K562 (cell line): ENCODE measurements at regions not wholly inside any gene's neighbourhood (a gene's known extent, or its start where the extent isn't known, plus 50 kb on each side); places are given as distances from the start of the nearest gene placed in this dataset.

Source experiments
- ATAC-seq: fragments of 200-7000 bp; cut with Tn5 transposase; 3 replicates; pipeline ENCODE4 v1.9.1; 2020; ENCODE audit warnings: moderate library complexity
- BruUV-seq: library from RNA; stranded (reverse); fragments of 400-500 nt; replicated peaks from 2 replicates; lab custom pipeline; 2021; lab: Mats Ljungman, UMichigan
- CTCF ChIA-PET: fragments of 300-600 bp; formaldehyde crosslinking; extraction: SDS; loops from one replicate; lab custom pipeline; 2021; ENCODE audit warnings: low intra/inter-chr PET ratio; lab: Yijun Ruan, JAX
- POLR2A ChIA-PET: fragments of 300-600, 350-650 bp; sonication (Branson Sonifier 250); formaldehyde crosslinking; extraction: SDS; loops from one replicate; lab custom pipeline; 2021; ENCODE audit warnings: antibody characterized with exemption, inconsistent platforms; lab: Yijun Ruan, JAX
- DNase-seq, 4 experiments: peaks; one replicate each; pipeline versions ENCODE4 v3.0.0 to v3.0.0-alpha.2; 2011 to 2018; ENCODE audit warnings: low spot score in 3 of 4, mixed read lengths in 3 of 4; ENCODE audit errors: extremely low read depth in 1 of 4
- FAIRE-seq: peaks from 2 replicates; lab custom pipeline; 2011; peaks lifted over from hg19 to GRCh38; lab: Jason Lieb, UNC
- H2AFZ ChIP-seq: 2 replicates; pipeline ENCODE4 v1.6.0; 2011; ENCODE audit warnings: low read depth, low read length, control low read depth, inconsistent platforms
- H3K27ac ChIP-seq: fragments of 200-600 bp; 3 replicates; pipeline ENCODE4 v1.8.0; 2011; ENCODE audit warnings: low read depth, mild to moderate bottlenecking, control low read depth, inconsistent platforms, low read length, moderate library complexity, mixed read lengths; ENCODE audit errors: extremely low read depth
- H3K27me3 ChIP-seq, 2 experiments: fragments of 300-600 bp in 1 of 2; 2 replicates in 1 of 2; 3 replicates in 1 of 2; pipeline versions ENCODE4 v1.6.0 to v1.8.0; 2011; ENCODE audit warnings: inconsistent platforms in 2 of 2, low read length in 2 of 2, mild to moderate bottlenecking in 1 of 2, mixed read lengths in 1 of 2, moderate library complexity in 1 of 2; ENCODE audit not compliant: control insufficient read depth in 2 of 2, insufficient read depth in 2 of 2
- H3K36me3 ChIP-seq: fragments of 300-600 bp; 3 replicates; pipeline ENCODE4 v1.8.0; 2011; ENCODE audit warnings: mild to moderate bottlenecking, low read length, inconsistent platforms; ENCODE audit not compliant: control insufficient read depth, insufficient read depth
- H3K4me1 ChIP-seq, 2 experiments: fragments of 200-600 bp in 1 of 2; replicated peaks in 1 of 2; 2 replicates in 1 of 2; 3 replicates in 1 of 2; pipeline versions ENCODE4 v1.5.1 to v1.8.0; 2011; ENCODE audit warnings: inconsistent platforms in 2 of 2, low read length in 2 of 2, mild to moderate bottlenecking in 1 of 2, mixed read lengths in 1 of 2, moderate library complexity in 1 of 2; ENCODE audit not compliant: control insufficient read depth in 2 of 2, insufficient read depth in 2 of 2
- H3K4me2 ChIP-seq: 2 replicates; pipeline ENCODE4 v1.6.1; 2011; ENCODE audit warnings: low read length, control low read depth, inconsistent platforms, mixed read lengths; ENCODE audit not compliant: insufficient read depth
- H3K4me3 ChIP-seq: fragments of 200-600 bp; sonication (generic), shearing (Covaris generic); 2 replicates; pipeline ENCODE4 v1.5.1; 2016; ENCODE audit warnings: control low read depth, inconsistent platforms
- H3K79me2 ChIP-seq: fragments of 200-600 bp; 3 replicates; pipeline ENCODE4 v1.8.0; 2011; ENCODE audit warnings: low read length, inconsistent platforms; ENCODE audit not compliant: control insufficient read depth, insufficient read depth
- H3K9ac ChIP-seq, 2 experiments: 2 replicates each; pipeline versions ENCODE4 v1.6.0 to v1.6.1; 2011; ENCODE audit warnings: low read depth in 2 of 2, low read length in 2 of 2, control low read depth in 1 of 2, inconsistent platforms in 1 of 2, mild to moderate bottlenecking in 1 of 2, mixed read lengths in 1 of 2; ENCODE audit not compliant: insufficient read depth in 1 of 2
- H3K9me1 ChIP-seq: one replicate; pipeline ENCODE4 v1.6.0; 2011; ENCODE audit warnings: inconsistent platforms, mild to moderate bottlenecking, low read length, moderate library complexity; ENCODE audit not compliant: control insufficient read depth, insufficient read depth
- H3K9me3 ChIP-seq: replicated peaks from 2 replicates; pipeline ENCODE4 v1.5.1; 2011; ENCODE audit warnings: low read depth, low read length, inconsistent platforms; ENCODE audit not compliant: control insufficient read depth, insufficient read depth
- H4K20me1 ChIP-seq: replicated peaks from 2 replicates; pipeline ENCODE4 v1.6.1; 2011; ENCODE audit warnings: low read length, inconsistent platforms, mixed read lengths; ENCODE audit not compliant: control insufficient read depth, insufficient read depth
- MGA ChIP-seq: fragments of 450-650 bp; IDR thresholded peaks from 2 replicates; pipeline ENCODE4 v1.6.1; 2016; ENCODE audit warnings: mild to moderate bottlenecking, moderate library complexity
- PTRF ChIP-seq: fragments of 450-650 bp; IDR thresholded peaks from 2 replicates; pipeline ENCODE4 v1.6.1; 2016; ENCODE audit warnings: mild to moderate bottlenecking, missing genetic modification characterization, missing compliant biosample characterization
- ZNF407 ChIP-seq: fragments of 450-650 bp; IDR thresholded peaks from 2 replicates; pipeline ENCODE4 v1.6.1; 2016; ENCODE audit warnings: low read depth
- WGBS: fragments of 100-300 bp; shearing (Covaris generic); methylation state at CpG from one replicate; pipeline ENCODE4 v1.1.6; 2016; ENCODE audit warnings: low coverage, mixed read lengths; ENCODE audit not compliant: insufficient coverage; ENCODE audit errors: missing lambda C conversion rate; 5-methylcytosine and 5-hydroxymethylcytosine counted together
- in situ Hi-C: fragments of 300-500 bp; cut with MboI; formaldehyde crosslinking; loops from 4 replicates; pipeline ENCODE4 v1.15.0; 2018; ENCODE audit warnings: inconsistent platforms, mixed read lengths
- intact Hi-C: fragments of 100-400 bp; cut with micrococcal nuclease; formaldehyde crosslinking; loops from 2 replicates; pipeline ENCODE4 v1.14.2; 2022

- POLR2A ChIA-PET: interaction anchor here (0.6 to 0.7 kb wide), 2 partner anchors 21 to 1088 kb away, joined by 3 read pairs; no protein-coding TSS in a partner anchor
- FAIRE-seq: no peak
- 0% methylated on average over 1 of the region's 1 CpG for WGBS
- TF ChIP-seq PTRF (tag): no peak
- no peak for TF ChIP-seq ZNF407
- TF ChIP-seq MGA: no peak
Measured at GRCh38 chr12:30072824-30073223, 289.1 kb upstream of the TMTC1 start.

More at GRCh38 chr12:30072824-30073223, 289.1 kb upstream of the TMTC1 start:
- Histone ChIP-seq H3K27me3 (no peaks in the 10 kb centered on the region), H3K4me1 (no peaks in the 10 kb centered on the region), H3K36me3 (no peaks in the 10 kb centered on the region), H3K9ac (no peak overlapping the region), H3K4me2 (no peak overlapping the region), H3K9me1 (no peaks in the 10 kb centered on the region), H3K79me2 (no peaks in the 10 kb centered on the region), H3K9me3 (no peaks in the 10 kb centered on the region), H3K27ac (no peak overlapping the region), H4K20me1 (no peaks in the 10 kb centered on the region), H3K4me3 (no peak overlapping the region), H2AFZ (no peak overlapping the region)
- intact Hi-C loops: no loop called here
- DNase-seq (no peak), ATAC-seq (no peak)
- in situ Hi-C loops: no loop called here
- CTCF ChIA-PET: no interaction called here
- no TSS peak for BruUV-seq
